IPS-NIHi7 (cell line): ENCODE measurements at regions not wholly inside any gene's neighbourhood (a gene's known extent, or its start where the extent isn't known, plus 50 kb on each side); places are given as distances from the start of the nearest gene placed in this dataset.
A peak's percentile ranks its signal among the peaks of the same experiment; 100 is the strongest.

Experiments
- DNase-seq: peaks from one replicate; pipeline ENCODE4 v3.0.0; 2012; ENCODE audit warnings: mixed read lengths; ENCODE audit errors: extremely low spot score

DNA sequence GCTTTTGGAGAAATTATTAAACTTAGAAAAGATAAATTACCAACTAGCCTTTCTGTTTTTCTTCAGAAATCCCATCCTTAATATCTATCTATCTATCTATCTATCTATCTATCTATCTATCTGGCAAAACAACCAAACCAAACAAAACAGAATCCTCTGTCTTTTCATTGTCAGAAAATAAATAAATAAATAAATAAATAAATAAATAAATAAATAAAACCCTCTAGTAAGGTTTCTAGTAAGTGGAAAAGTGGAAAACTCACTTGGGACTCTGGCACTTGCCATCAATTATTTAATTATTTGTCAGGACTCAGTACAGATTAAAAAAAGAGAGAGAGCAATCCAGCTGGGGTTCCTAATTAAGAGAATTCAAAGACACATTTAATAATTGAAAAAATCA, 556.2 kb upstream of the CHORDC1 start:
- no peak for DNase-seq

DNA sequence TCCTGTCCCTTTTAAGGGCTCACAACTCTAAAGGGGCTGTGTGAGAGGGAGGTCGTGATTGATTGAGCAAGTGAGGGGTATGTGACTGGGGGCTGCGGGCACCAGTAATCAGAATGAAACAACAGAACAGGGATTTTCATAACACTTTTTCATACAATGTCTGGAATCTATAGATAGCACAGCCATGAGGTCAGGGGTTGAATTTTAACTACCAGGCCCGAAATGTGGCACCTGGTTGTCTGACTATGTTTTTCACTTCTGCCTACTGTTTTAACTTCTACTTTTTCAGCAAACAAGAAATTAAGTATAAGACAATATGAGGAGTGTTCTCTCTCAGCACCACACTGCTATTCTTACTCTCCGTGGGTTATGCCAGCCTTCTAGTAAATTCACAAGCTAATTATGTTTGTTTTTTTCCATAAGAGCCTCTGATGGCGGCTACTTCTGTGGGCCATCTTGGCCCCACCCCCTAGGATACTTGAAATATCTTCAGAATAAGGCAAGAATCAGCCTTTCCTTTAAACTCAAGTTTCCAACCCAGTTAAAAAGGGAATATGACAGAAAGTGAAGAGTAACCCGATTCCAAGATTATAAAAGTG, 552.8 kb upstream of the CHORDC1 start:
- DNase-seq: no peak

DNA sequence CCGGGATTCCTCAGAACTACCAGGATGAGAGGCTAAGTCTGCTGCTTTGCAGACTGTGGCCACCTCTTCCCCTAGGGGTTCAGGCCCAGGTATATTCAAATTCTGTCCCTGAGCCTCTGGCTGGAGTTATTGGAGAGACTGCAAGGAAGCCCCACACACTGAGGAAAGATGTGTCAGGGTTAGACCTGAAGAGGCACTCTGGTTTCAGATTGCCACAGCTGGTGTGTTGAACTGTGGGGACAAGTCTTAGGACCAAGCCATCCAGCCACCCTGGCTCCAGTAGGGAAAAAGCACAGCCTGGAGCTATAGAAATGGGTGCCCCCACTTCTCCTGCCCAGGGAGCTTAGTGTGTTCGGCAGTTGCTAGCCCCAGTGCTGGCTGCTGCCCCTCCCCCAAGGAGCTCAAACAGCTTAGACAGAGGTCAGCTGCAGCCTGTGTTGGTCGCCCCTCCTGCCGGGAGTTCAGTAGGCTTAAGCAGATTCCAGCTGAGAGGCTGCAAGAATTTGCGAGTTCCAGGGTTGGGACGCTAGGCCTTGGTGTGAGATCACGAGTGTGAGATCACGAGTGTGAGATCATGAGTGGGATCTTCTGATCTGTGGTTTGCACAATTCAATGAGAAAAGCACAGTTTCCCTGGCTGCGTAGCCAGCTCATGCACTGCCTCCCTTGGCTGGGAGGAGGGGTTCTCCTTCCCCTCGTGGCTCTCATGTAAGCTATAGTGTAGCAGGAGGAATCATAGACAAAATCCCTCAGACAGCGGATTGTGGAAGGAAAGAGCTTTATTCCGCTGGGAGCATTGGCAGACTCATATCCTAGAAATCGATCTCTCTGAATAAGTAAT, 552.1 kb upstream of the CHORDC1 start:
- DNase-seq: peak; percentile 41

DNA sequence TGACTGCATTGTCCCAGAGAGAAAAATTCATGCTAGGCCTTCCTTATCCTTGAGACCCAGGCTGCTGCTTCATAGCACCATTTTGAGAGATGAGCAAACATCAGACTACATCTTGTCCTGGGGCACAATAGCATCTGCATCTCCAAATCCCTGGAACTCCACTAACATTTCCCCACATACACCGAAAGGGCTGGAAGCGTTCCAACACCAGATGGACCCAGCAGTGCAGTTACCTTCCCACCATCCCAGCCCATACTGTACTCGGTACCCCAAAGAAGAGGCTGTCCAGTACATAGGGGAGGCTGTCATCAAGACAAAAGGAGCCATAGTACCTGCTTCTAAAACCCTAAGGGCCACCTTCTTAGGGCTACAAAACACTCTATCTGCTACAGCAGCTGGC, 547.2 kb upstream of the CHORDC1 start:
- DNase-seq: no peak

DNA sequence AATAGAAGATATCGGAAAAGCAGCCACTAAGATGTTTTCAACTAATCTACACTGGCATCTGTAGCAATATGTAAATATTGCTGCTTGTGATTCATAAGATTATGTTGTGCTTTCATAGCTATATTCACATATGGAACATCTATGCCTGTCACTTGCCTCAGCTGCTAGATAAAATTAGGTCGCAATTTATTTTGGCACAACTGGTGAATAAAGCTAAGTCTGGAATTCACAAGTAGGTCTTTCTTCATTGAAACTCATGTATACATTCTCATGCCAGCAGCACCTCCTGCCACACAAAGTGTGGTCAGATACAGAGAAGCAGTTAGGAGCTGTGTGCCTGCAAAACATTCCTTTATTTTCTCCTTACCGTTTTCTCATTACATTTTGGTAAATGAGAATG, 543.3 kb upstream of the CHORDC1 start:
- DNase-seq: no peak

DNA sequence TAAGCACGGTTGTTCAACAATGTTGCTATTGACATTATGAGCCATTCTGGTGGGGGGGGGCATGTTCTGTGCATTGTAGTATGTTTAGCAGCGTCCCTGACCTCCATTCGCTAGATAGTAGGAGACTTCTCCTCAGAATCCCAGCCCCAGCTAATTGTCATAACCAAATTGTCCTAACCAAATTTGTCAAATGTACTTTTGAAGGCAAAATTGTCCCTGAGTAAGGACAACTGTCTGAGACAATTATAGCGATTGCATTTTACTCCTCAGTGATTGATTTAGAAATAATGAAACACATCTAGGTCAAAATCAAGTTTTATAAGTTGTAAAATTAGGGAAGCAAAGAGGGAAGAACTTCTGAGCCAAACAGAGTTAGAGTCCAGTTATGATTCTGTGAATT, 541.8 kb upstream of the CHORDC1 start:
- DNase-seq: no peak

DNA sequence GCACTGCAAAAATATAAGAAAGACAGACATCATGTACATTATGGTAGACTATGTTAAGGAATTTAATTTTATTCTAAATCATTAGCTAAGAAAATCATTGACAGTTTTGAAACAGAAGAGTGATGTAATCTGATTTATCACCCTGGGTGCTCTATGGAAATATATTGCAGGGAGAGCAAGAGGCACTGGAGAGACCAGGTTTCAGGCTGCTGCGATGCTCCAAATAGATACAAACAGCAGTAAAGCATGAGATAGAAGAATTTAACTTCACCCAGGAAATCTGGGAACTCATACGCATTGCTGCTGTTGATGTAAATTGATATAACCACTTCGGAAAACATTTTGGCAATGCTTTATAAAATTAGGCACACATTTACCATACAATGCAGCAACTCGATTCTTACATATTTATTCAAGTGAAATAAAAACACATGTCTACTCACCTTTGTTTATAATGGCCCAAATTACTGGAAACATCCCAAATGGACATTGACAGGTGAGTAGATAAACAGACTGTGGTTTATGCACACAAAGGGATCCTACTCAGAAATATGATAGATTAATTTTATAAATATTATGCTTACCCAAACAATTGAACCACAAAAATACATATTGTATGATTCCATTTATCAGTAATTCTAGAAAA, 535.1 kb upstream of the CHORDC1 start:
- no peak for DNase-seq

DNA sequence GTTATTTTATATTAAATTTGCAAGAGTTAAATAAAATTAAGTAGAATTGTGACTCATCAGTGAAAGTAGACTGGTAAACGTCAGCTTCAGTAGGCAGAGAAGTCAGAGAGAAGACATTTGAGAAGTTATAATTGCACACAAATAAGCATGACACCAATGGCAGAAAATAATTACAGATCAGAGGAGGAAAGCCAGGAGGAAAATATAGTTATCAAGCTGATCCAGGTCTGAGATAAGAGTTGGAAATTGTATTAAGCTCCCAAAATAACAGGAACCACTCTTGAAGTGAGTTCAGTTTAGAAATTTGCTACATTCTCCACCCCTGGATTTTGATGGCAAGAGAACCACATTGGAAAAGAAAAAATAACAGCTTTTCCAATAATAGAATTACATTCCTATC, 533.8 kb upstream of the CHORDC1 start:
- DNase-seq: no peak

DNA sequence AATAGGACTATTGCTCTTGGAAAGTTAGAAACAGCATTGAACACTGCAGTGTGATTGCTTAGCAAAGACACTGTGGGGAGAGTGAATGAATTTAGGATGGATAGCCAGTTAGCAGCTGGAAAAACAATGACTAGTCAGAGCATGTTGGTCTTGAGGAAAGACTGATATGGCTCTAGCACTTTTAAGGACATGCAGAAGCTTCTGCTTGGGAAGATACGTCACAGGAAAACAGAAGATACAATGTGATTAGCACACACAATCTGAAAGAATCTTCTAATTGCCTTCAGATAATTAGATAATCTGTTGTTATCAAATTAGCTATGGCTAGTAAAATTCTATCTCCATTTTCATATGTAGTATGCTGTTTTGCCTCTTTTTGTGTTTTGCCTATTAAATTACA, 530.7 kb upstream of the CHORDC1 start:
- no peak for DNase-seq

DNA sequence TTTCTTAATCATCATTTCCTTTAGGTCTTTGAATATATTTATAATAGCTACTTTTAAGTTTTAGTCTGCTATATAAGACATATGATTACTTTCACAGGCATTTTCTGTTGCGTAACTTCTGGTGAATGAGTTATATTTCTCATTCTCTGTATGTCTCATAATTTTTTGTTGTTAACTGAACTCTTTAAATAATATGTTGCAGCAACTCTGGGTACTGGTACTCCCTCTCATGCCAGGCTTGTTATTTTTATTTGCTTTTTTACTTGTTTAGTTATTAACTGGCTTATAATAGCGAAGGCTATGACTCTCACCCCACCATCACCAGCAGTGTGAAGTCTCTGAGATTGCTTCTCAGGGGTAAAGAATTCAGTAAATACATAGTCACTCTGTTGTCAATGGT, 524.2 kb upstream of the CHORDC1 start:
- DNase-seq: no peak

DNA sequence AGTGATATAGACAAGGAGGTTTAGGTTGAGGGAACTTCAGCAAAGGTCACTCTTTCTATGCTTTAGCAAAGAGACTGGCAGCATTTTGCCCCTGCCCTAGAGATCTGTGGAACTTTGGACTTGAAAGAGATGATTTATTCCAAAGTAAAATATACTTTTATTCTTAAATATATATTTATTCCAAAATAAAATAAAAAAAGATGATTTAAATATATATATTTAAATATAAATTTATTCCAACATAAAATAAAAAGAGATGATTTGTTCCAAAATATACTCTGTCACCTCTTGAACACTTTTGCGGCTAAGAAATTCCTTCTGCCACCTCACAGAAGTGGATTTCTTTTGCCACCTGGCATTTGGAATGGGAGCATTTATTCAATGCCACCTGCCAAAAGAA, 521.3 kb upstream of the CHORDC1 start:
- DNase-seq: no peak

DNA sequence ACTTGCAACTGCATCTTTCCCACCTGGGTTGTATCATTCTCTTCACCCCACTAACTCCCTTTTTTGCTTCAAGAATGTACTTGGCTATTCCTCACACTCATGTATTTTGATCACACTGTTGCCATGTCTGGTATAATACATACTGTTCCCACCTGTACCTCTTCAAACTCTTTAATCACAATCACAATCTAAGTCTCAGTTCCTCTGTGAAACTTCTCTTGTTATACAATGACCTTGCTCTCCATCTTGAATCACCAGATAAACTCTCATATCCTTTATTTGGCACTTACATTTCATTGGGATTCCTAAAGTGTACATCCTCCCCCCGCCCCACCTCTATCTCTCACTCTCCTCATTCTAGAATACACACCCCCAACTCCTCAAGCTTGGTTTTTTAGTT, 516.0 kb upstream of the CHORDC1 start:
- no peak for DNase-seq

DNA sequence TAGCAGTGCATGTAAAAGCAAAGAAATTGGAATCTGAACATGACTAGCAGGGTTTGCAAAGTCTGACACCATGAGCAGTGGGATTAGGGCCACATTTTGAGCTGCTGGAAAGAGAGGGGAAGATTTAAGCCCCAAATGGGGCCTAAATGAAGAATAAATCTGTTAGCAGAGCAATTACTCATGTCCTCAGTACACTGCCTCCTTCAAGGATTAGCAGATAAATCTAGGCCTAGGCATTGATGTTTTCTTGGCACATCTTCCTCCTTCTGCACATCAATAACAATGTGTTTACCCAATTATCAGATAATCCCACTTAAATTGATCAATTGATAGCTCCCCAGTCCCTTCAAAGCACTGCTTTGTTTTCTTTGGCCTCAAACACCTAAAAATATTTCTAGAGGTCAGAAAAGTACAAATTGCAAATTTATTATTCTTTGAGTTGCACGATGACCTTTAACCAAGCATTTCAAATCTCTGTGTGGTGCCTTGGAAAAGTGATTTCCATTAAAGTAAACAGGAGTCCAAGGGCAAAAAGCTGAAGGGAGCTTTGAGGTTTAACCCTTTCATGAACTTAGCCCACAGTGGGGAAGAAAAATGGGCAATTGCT, 514.7 kb upstream of the CHORDC1 start:
- no peak for DNase-seq

DNA sequence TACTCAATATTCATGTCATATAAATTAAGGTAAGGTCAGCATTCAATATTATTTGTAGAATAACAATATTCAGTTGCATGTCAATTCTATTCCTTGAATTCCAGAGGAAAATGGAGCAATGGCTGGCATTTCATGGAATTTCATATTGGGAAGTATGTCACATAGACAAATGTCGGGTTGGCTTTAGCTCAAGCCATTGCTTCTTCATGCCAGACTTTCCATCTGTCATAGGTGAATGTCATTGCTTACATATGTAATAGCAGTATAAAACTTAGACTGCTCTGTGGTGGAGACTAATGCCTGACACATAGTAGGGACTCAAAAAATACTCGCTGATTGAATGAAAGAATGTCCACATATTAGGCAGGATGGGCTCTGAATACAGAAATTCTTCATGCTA, 509.6 kb upstream of the CHORDC1 start:
- no peak for DNase-seq

DNA sequence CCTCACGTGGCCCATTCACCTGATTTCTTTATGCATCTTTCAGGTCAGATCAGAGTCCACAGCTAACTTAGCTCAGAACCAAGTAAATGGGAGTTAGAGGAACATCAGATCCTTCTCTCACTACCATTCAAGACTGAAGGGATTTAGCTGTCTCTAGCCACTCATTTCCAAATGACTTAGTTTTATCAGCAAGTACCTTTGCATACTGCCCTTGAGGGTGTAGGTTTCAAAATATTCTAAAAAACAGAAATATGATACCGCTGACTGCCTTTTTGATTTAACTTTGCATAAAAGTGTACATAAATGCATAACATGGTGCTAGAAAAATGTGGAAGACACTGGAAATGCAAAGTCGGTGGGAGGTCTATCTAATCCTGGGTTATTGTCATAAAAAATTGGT, 500.6 kb upstream of the CHORDC1 start:
- DNase-seq: no peak

DNA sequence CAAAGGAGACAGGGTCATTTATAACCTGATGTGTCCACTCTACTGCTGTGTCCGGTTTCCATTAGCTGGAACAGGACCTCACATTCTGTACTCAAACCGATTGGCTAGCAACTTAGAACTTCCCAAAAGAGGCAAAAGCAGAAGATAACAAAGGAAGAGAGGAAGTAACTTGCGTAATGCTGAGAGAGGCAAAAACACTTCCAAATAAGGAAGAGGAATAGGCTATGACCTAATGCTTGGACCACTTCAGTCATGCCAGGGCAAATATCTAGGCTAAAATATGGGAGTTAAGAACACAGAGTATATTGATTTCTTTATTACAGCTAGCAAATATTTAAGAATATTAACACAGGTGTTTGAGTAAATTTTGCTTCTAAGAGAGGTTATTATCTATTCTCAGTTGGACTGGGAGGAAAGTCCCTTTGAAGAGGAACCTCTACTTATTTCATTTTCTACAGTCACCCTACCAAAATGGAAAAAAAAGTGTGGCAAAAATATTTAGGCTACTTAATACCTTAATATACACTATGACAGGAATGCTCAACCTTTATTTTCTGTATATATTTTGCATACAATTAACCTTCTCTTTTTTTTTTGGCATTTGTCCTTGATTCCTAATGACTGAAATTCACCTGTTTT, 499.8 kb upstream of the CHORDC1 start:
- no peak for DNase-seq

DNA sequence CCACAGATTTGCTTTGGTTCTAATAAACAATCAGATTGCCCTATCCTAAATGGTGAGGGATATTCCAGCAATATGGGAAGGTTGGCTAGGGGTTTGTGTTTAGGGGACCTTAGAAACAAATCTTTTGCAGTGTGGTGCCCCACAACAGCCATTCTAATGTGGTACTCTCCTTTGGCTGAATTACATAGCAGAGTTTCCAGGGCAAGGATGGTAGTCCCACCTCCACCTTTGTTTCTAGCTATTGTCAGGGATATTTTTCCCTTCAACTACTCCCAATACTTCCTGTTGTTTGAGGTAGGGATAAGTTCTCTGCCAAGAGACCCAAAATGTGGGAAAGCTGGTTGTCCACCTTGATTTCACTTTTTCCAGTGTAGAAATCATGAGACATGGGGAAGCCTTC, 494.7 kb upstream of the CHORDC1 start:
- DNase-seq: no peak

DNA sequence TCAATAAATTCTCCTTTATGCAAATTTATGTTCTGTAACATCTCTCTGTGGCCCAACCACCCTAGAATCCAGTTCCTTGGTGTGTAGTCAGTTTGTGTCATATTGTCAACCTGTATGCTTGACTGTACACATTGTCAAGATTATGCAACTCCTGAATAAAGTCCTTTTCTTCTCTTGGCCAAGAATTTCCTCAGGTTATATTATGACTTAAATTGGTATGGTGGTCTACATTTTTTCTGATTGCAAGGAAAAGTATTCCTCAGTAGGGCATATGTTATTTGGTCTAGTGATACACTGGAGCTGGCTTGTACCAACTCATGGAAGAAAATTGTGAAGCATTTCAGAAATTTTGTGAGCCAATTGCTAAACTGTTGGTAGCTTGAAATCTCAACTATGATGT, 482.8 kb upstream of the CHORDC1 start:
- DNase-seq: no peak

DNA sequence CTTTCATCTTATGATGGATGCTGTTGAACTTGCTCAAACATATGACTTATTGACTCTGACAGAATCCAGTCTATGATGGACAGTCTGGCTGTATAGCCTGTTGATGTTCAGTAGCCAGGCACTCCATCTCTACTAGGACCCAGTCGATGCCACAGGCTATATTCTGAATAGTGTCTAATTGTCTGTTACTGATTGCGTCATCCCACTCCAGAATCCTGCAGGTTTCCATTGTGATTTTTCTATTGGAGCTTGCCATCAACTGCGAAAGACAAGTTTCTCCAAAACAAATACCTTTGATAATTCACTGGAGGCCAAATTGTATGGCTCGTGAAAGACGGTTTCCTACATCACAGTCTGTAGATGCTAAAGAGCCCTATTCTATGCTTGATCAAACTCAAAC, 481.7 kb upstream of the CHORDC1 start:
- DNase-seq: no peak

DNA sequence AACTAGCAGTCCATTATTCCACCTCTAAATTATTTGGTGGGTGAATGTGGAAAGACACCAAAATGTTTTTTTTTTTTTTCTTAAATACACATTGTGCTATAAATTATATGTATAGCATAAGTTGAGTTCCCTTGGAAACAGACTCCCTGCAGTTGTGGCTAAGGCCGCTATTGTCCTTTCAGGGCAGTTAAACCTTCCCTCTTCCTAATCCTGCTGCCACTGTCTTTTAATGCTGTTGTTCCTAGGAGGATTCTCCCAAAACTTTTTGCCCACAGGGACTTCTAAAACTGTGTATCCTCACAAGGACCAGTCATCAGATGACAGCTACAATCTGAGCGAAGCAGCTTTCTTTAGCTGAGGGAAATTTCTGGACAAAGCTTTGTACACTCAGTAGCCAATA, 478.9 kb upstream of the CHORDC1 start:
- no peak for DNase-seq

DNA sequence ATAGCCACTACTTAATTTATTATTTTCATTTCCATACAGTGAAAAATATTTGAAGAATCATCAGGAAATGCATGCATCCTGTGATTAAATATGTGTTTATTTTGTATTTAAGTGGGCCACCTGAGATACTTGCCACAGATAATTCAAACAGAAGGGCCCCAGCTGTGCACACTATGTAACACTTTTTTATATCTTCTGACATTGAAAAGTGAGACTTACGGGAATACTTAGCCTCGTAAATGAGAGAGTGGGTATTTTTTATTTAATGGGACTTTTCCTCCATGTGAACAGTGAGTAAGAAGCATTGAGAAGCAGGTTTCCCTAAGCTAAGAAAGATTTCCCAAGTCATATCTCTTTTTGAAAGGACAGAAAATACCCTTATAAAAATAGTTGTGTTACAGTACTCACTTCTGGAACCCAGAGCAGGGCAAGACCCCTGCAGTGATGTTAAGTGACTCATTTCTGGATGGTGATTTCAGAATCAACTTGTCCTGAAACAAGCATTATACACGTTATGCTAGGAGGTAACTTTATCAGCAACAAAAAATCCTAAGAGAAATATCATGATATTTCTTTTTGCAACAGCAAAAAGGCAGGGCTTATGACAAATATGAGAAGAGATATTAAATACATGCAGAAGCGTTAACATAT, 478.1 kb upstream of the CHORDC1 start:
- DNase-seq: no peak
